Adipocyte (in vitro differentiated cells): ENCODE measurements at regions not wholly inside any gene's neighbourhood (a gene's known extent, or its start where the extent isn't known, plus 50 kb on each side); places are given as distances from the start of the nearest gene placed in this dataset.
"Not testable (repeated sequence)": the region's sequence is repeated elsewhere in the genome, so short reads cannot be mapped to it uniquely, and the experiment has no call there.

Experiments
- DNase-seq: peaks from one replicate; pipeline ENCODE4 v3.0.0-alpha.2; 2015; ENCODE audit warnings: low read depth
- H3K27me3 ChIP-seq: replicated peaks from 2 replicates; pipeline ENCODE4 v1.7.0; 2013; ENCODE audit warnings: mild to moderate bottlenecking, low read length, moderate library complexity; ENCODE audit not compliant: control insufficient read depth, insufficient read depth
- H3K36me3 ChIP-seq: 2 replicates; pipeline ENCODE4 v1.7.0; 2013; ENCODE audit warnings: low read length, mild to moderate bottlenecking, moderate library complexity; ENCODE audit not compliant: control insufficient read depth, insufficient read depth, severe bottlenecking
- H3K4me1 ChIP-seq: 2 replicates; pipeline ENCODE4 v1.7.0; 2013; ENCODE audit warnings: mild to moderate bottlenecking, low read length, moderate library complexity; ENCODE audit not compliant: control insufficient read depth, insufficient read depth
- H3K4me3 ChIP-seq: 2 replicates; pipeline ENCODE4 v1.7.0; 2013; ENCODE audit warnings: mild to moderate bottlenecking, low read length, moderate library complexity
- H3K9ac ChIP-seq: 2 replicates; pipeline ENCODE4 v1.7.0; 2013; ENCODE audit warnings: mild to moderate bottlenecking, low read length, moderate library complexity
- H3K9me3 ChIP-seq: 2 replicates; pipeline ENCODE4 v1.7.0; 2013; ENCODE audit warnings: mild to moderate bottlenecking, low read length, moderate library complexity; ENCODE audit not compliant: control insufficient read depth

DNA sequence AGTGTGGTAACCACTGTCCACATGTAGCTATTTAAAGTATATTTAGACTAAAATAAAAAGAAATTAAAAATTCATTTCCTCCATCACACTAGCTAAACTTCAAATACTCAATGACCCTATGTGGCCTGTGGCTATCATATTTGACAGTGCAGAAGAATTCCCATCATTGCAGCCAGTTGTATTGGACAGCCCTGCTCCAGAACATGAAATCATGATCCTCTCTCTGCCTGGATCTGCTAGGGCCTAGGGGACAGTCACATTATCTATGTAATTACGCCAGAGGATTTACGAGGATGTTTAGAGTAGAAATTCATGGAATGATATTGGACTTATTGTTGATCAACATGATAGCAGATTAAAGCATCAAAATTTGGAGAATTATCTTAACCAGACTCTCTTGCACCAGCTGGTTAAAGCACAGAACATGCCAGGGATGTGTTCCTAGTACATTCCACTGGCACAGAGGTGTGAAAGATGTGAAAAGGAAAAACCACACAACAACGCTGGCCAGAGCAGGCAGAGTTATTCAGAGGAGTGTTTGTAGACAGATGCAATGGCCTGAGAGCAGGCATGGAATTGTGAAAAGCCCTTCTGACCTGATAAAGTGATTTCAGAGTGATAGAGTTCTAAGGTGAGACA is 108.9 kb upstream of the STARD13 start:
- DNase-seq, result no peak
- Histone ChIP-seq H3K9ac (no peak overlapping the region), H3K4me3 (no peak overlapping the region), H3K27me3 (no peaks in the 10 kb centered on the region), H3K4me1 (no peaks in the 10 kb centered on the region), H3K36me3 (no peaks in the 10 kb centered on the region), H3K9me3 (no peaks in the 10 kb centered on the region)

DNA sequence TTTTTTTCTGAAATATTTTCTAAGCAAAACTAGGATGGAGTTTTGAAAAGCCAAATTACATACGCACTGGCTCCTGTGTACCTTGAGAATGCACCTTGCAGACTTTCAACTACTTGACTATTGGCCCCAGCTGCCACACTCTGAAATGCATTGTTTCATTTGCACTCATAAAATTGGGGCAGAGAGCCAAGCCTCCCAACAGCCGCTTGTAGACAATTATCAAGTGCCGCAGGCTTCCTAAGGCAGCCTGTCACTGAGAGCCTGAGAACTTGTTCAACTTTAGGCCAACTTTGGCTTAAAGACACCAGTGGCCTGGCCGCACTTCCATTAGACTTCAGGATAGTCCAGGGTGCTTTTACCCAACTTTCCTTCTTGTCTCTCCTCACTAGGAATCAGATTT is 115.7 kb upstream of the STARD13 start:
- H3K36me3 ChIP-seq, result no peaks in the 10 kb centered on the region
- H3K9me3 ChIP-seq, result no peaks in the 10 kb centered on the region
- no peak overlapping the region for H3K4me3 ChIP-seq
- H3K9ac ChIP-seq, result no peak overlapping the region
- H3K4me1 ChIP-seq, result no peaks in the 10 kb centered on the region
- no peaks in the 10 kb centered on the region for H3K27me3 ChIP-seq
- no peak for DNase-seq

GRCh38 chr13:33402975-33403374 is 117.4 kb upstream of the STARD13 start:
- Histone ChIP-seq H3K36me3 (no peaks in the 10 kb centered on the region), H3K4me1 (no peaks in the 10 kb centered on the region), H3K9me3 (no peaks in the 10 kb centered on the region), H3K27me3 (no peaks in the 10 kb centered on the region), H3K9ac (no peak overlapping the region), H3K4me3 (no peak overlapping the region)
- no peak for DNase-seq

DNA sequence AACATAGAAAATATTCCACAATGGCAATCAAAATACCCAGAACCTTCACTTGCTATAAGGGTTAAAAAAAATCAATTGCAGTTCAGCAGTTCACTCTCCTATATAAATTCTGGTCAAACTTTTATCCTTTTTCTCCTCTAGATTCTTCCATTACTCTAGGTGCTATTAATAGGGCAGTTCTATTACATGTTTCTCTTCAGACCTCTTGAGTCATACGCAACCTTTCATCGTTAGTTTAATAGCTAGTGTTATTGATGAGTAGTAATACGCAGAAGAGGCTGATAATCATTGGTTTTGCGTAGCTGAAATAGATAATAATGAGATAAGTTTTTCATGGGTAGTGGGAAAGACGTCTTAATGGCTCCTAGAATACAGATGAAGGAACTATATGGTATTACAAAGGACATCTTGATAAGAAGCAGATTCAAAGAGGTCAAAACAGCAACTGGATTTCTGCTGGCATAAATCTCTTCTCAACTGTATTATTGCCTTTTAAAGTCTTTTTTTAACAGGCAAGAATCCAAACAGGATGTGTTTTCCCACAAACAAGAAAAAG is 118.3 kb upstream of the STARD13 start:
- Histone ChIP-seq H3K36me3 (no peaks in the 10 kb centered on the region), H3K27me3 (no peaks in the 10 kb centered on the region), H3K9me3 (no peaks in the 10 kb centered on the region), H3K9ac (no peak overlapping the region), H3K4me1 (no peaks in the 10 kb centered on the region), H3K4me3 (no peak overlapping the region)
- no peak for DNase-seq

DNA sequence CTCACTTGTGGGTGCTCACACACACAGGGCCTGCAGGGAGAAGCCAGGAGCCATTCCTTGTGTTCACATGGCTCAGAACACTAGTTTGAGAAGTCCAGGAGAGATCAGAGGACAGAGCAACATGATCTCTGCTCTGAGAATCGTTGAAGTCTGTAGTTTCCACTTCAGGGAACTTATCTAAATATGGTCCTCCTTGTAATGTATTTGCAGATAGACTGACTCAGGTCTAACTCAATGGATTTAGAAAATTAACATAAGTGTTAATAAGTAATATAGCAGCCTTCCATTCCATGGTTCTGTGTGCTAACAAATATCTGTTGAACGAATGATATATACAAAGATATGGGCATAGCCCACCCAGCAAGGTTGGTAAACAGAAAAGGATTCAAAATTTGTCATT is 119.8 kb upstream of the STARD13 start:
- H3K27me3 ChIP-seq, result no peaks in the 10 kb centered on the region
- no peaks in the 10 kb centered on the region for H3K4me1 ChIP-seq
- H3K36me3 ChIP-seq, result no peaks in the 10 kb centered on the region
- no peak for DNase-seq
- H3K4me3 ChIP-seq, result no peak overlapping the region
- no peaks in the 10 kb centered on the region for H3K9me3 ChIP-seq
- H3K9ac ChIP-seq, result no peak overlapping the region

- Histone ChIP-seq H3K36me3 (no peaks in the 10 kb centered on the region), H3K4me1 (no peaks in the 10 kb centered on the region), H3K27me3 (no peaks in the 10 kb centered on the region), H3K9ac (no peak overlapping the region), H3K9me3 (no peaks in the 10 kb centered on the region), H3K4me3 (no peak overlapping the region)
- no peak for DNase-seq
Observed at GRCh38 chr13:33409673-33410510, 124.3 kb upstream of the STARD13 start.

DNA sequence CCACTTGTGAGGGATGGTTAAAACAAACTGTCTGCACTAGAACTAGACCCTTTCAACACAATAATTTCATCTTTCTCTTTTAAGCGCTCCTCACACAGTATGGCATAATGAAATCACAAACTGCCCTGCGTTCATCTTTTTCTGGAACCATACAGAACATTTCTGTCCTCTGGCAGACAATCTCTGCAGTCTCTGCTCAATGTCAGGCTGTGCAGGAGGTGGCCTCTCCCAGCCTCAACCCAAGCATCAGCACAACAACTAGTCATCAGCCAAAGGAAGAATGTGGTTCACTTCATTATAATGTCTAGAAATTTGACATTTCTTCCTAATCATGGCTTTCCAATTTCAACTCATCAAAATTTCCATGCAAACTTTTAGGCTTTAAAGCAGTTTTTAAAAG is 125.1 kb upstream of the STARD13 start:
- Histone ChIP-seq H3K27me3 (no peaks in the 10 kb centered on the region), H3K4me3 (no peak overlapping the region), H3K4me1 (no peaks in the 10 kb centered on the region), H3K36me3 (no peaks in the 10 kb centered on the region), H3K9ac (no peak overlapping the region), H3K9me3 (no peaks in the 10 kb centered on the region)
- no peak for DNase-seq

- no peaks in the 10 kb centered on the region for H3K9me3 ChIP-seq
- H3K9ac ChIP-seq, result no peak overlapping the region
- H3K4me1 ChIP-seq, result no peaks in the 10 kb centered on the region
- H3K4me3 ChIP-seq, result no peak overlapping the region
- no peaks in the 10 kb centered on the region for H3K27me3 ChIP-seq
- H3K36me3 ChIP-seq, result no peaks in the 10 kb centered on the region
- no peak for DNase-seq
Observed at GRCh38 chr13:33411312-33411711, 125.8 kb upstream of the STARD13 start.

GRCh38 chr13:33415822-33416221 is 130.3 kb upstream of the STARD13 start:
- no peak for DNase-seq
- Histone ChIP-seq H3K9ac (no peak overlapping the region), H3K27me3 (no peaks in the 10 kb centered on the region), H3K36me3 (no peaks in the 10 kb centered on the region), H3K4me1 (no peaks in the 10 kb centered on the region), H3K4me3 (no peak overlapping the region), H3K9me3 (no peaks in the 10 kb centered on the region)

- H3K4me3 ChIP-seq, H3K4me1 ChIP-seq, H3K36me3 ChIP-seq, DNase-seq, H3K9me3 ChIP-seq, H3K9ac ChIP-seq, H3K27me3 ChIP-seq: not testable (repeated sequence)
Observed at GRCh38 chr13:33418224-33418953, 132.8 kb upstream of the STARD13 start.

- H3K27me3 ChIP-seq, H3K36me3 ChIP-seq, H3K9me3 ChIP-seq, H3K9ac ChIP-seq, DNase-seq, H3K4me1 ChIP-seq, H3K4me3 ChIP-seq: not testable (repeated sequence)
Observed at GRCh38 chr13:33420117-33420516, 134.6 kb upstream of the STARD13 start.
